Uterus (tissue), 2 donors: ENCODE measurements at regions not wholly inside any gene's neighbourhood (a gene's known extent, or its start where the extent isn't known, plus 50 kb on each side); places are given as distances from the start of the nearest gene placed in this dataset.

Source experiments
- POLR2A ChIP-seq, 2 donors: fragments of 450-650 bp; IDR thresholded peaks; one replicate each; pipeline ENCODE4 v1.6.1; 2016; ENCODE audit warnings: antibody characterized with exemption in 2 of 2, mild to moderate bottlenecking in 1 of 2, moderate library complexity in 1 of 2
- TF ChIP-seq, protein P1 (sequence below), 4 experiments: fragments of 200-600 bp in 2 of 4; fragments of 450-650 bp in 2 of 4; sonication (generic) in 2 of 4; IDR thresholded peaks; one replicate each; pipeline ENCODE4 v1.5.1; 2016 to 2019; ENCODE audit warnings: antibody characterized with exemption in 4 of 4, mild to moderate bottlenecking in 2 of 4, moderate library complexity in 1 of 4

DNA sequence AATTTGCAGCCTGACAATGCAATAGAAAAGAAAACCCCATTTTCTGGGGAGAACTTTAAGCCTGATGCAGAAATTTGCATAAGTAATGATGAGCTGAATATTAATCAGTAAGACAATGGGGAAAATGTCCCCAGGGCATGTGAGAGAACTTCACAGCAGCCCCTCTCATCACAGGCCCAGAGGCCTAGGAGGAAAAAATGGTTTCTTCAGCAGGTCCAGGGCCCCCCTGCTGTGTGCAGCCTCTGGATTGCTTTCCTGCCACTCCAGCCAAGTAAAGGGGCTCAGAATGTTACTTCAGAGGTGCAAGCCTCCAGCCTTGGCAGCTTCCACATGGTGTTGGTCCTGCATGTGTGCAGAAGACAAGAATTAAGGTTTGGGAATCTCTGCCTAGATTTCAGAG lies 900.3 kb upstream of the ROBO1 start:
- TF ChIP-seq, protein P1, sequence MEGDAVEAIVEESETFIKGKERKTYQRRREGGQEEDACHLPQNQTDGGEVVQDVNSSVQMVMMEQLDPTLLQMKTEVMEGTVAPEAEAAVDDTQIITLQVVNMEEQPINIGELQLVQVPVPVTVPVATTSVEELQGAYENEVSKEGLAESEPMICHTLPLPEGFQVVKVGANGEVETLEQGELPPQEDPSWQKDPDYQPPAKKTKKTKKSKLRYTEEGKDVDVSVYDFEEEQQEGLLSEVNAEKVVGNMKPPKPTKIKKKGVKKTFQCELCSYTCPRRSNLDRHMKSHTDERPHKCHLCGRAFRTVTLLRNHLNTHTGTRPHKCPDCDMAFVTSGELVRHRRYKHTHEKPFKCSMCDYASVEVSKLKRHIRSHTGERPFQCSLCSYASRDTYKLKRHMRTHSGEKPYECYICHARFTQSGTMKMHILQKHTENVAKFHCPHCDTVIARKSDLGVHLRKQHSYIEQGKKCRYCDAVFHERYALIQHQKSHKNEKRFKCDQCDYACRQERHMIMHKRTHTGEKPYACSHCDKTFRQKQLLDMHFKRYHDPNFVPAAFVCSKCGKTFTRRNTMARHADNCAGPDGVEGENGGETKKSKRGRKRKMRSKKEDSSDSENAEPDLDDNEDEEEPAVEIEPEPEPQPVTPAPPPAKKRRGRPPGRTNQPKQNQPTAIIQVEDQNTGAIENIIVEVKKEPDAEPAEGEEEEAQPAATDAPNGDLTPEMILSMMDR (IDR thresholded peaks at IDR 0.05): no peak
- TF ChIP-seq POLR2A (IDR thresholded peaks at IDR 0.05): no peak
